Neural progenitor cell (in vitro differentiated cells): ENCODE measurements at regions not wholly inside any gene's neighbourhood (a gene's known extent, or its start where the extent isn't known, plus 50 kb on each side); places are given as distances from the start of the nearest gene placed in this dataset.
A peak's percentile ranks its signal among the peaks of the same experiment; 100 is the strongest.

ENCODE experiments used
- DNase-seq: peaks from one replicate; pipeline ENCODE4 v3.0.0-alpha.2; 2016; ENCODE audit warnings: low spot score
- H2AFZ ChIP-seq: fragments of 200-600 bp; sonication (generic); replicated peaks from 2 replicates; pipeline ENCODE4 v1.6.1; 2016; ENCODE audit warnings: antibody characterized with exemption
- H3F3A ChIP-seq: fragments of 200-600 bp; sonication (generic); 2 replicates; pipeline ENCODE4 v1.6.1; 2016; ENCODE audit warnings: antibody characterized with exemption, low read depth
- H3K27ac ChIP-seq: fragments of 200-600 bp; sonication (generic); 2 replicates; pipeline ENCODE4 v1.5.1; 2016; ENCODE audit warnings: mild to moderate bottlenecking
- H3K27me3 ChIP-seq: fragments of 200-600 bp; sonication (generic); 2 replicates; pipeline ENCODE4 v1.6.1; 2016; ENCODE audit warnings: mild to moderate bottlenecking, moderate library complexity
- H3K36me3 ChIP-seq: fragments of 200-600 bp; sonication (generic); 2 replicates; pipeline ENCODE4 v1.5.1; 2016
- H3K4me1 ChIP-seq: fragments of 200-600 bp; sonication (generic); 2 replicates; pipeline ENCODE4 v1.6.1; 2016; ENCODE audit warnings: mixed run types
- H3K4me2 ChIP-seq: fragments of 200-600 bp; sonication (generic); 2 replicates; pipeline ENCODE4 v1.6.1; 2016
- H3K4me3 ChIP-seq: fragments of 200-600 bp; sonication (generic); 2 replicates; pipeline ENCODE4 v1.5.1; 2016
- H3K79me2 ChIP-seq: fragments of 200-600 bp; sonication (generic); 2 replicates; pipeline ENCODE4 v1.6.1; 2016; ENCODE audit warnings: low read depth
- H3K9ac ChIP-seq: fragments of 200-600 bp; sonication (generic); 2 replicates; pipeline ENCODE4 v1.6.1; 2016
- H3K9me3 ChIP-seq: fragments of 200-600 bp; sonication (generic); 2 replicates; pipeline ENCODE4 v1.5.1; 2016; ENCODE audit warnings: low read depth
- H4K20me1 ChIP-seq: fragments of 200-600 bp; sonication (generic); 2 replicates; pipeline ENCODE4 v1.6.1; 2016; ENCODE audit warnings: low read depth
- H3K27ac Mint-ChIP-seq: 3 replicates; pipeline ENCODE4 v1.8.0; 2021; ENCODE audit warnings: mixed read lengths
- H3K27me3 Mint-ChIP-seq: 2 replicates; pipeline ENCODE4 v1.8.0; 2022; ENCODE audit warnings: low read depth, mild to moderate bottlenecking, inconsistent platforms, moderate library complexity, mixed read lengths; ENCODE audit not compliant: insufficient read depth
- H3K36me3 Mint-ChIP-seq: 3 replicates; pipeline ENCODE4 v1.8.0; 2021; ENCODE audit warnings: mixed read lengths
- H3K4me1 Mint-ChIP-seq: 3 replicates; pipeline ENCODE4 v1.8.0; 2021; ENCODE audit warnings: mixed read lengths
- H3K4me3 Mint-ChIP-seq: 3 replicates; pipeline ENCODE4 v1.8.0; 2021; ENCODE audit warnings: mild to moderate bottlenecking, moderate library complexity, mixed read lengths
- H3K9me3 Mint-ChIP-seq: 3 replicates; pipeline ENCODE4 v1.8.0; 2020; ENCODE audit warnings: mixed read lengths
- CTCF ChIP-seq: fragments of 200-600 bp; sonication (generic); IDR thresholded peaks from 2 replicates; pipeline ENCODE4 v1.5.1; 2017; ENCODE audit warnings: antibody characterized with exemption, mild to moderate bottlenecking
- EZH2 ChIP-seq: fragments of 200-600 bp; sonication (generic); IDR thresholded peaks from 2 replicates; pipeline ENCODE4 v1.6.1; 2017; ENCODE audit warnings: antibody characterized with exemption, mild to moderate bottlenecking, moderate library complexity
- EZH2phosphoT487 ChIP-seq: fragments of 200-600 bp; sonication (generic); IDR thresholded peaks from 2 replicates; pipeline ENCODE4 v1.6.1; 2017; ENCODE audit warnings: antibody characterized with exemption

GRCh38 chr10:35925493-35925892, 283.4 kb upstream of the FZD8 start:
- H3K36me3 Mint-ChIP-seq: no peaks in the 10 kb centered on the region
- no peak overlapping the region for H3K27ac Mint-ChIP-seq
- H3F3A ChIP-seq: no peaks in the 10 kb centered on the region
- no peaks in the 10 kb centered on the region for H3K9me3 ChIP-seq
- no peak overlapping the region for H3K4me3 Mint-ChIP-seq
- H3K9ac ChIP-seq: no peak overlapping the region
- H3K27me3 Mint-ChIP-seq: no peaks in the 10 kb centered on the region
- no peak overlapping the region for H2AFZ ChIP-seq
- H4K20me1 ChIP-seq: no peaks in the 10 kb centered on the region
- no peaks in the 10 kb centered on the region for H3K27me3 ChIP-seq
- no peak for DNase-seq
- no peaks in the 10 kb centered on the region for H3K79me2 ChIP-seq
- H3K4me1 ChIP-seq: peaks cover 28% of the 10 kb centered on the region
- H3K4me2 ChIP-seq: no peak overlapping the region
- no peak overlapping the region for H3K4me3 ChIP-seq
- no peak overlapping the region for H3K27ac ChIP-seq
- peaks cover 32% of the 10 kb centered on the region for H3K4me1 Mint-ChIP-seq
- no peaks in the 10 kb centered on the region for H3K9me3 Mint-ChIP-seq
- TF ChIP-seq EZH2phosphoT487 (no peak), EZH2 (no peak), CTCF (no peak)
- no peaks in the 10 kb centered on the region for H3K36me3 ChIP-seq

GRCh38 chr10:35924759-35925158, 282.7 kb upstream of the FZD8 start:
- peaks cover 35% of the 10 kb centered on the region for H3K4me1 Mint-ChIP-seq
- H3K4me1 ChIP-seq: peaks cover 28% of the 10 kb centered on the region
- no peak overlapping the region for H3K4me3 ChIP-seq
- peak overlapping the region; percentile 6 for H2AFZ ChIP-seq
- H4K20me1 ChIP-seq: no peaks in the 10 kb centered on the region
- H3K9me3 Mint-ChIP-seq: no peaks in the 10 kb centered on the region
- H3K27me3 Mint-ChIP-seq: no peaks in the 10 kb centered on the region
- H3K27ac Mint-ChIP-seq: no peak overlapping the region
- H3K27me3 ChIP-seq: no peaks in the 10 kb centered on the region
- H3K36me3 ChIP-seq: no peaks in the 10 kb centered on the region
- no peak for TF ChIP-seq CTCF
- H3K9ac ChIP-seq: no peak overlapping the region
- no peaks in the 10 kb centered on the region for H3K79me2 ChIP-seq
- no peak for DNase-seq
- no peaks in the 10 kb centered on the region for H3K36me3 Mint-ChIP-seq
- no peaks in the 10 kb centered on the region for H3F3A ChIP-seq
- no peak overlapping the region for H3K27ac ChIP-seq
- no peak overlapping the region for H3K4me3 Mint-ChIP-seq
- H3K9me3 ChIP-seq: no peaks in the 10 kb centered on the region
- H3K4me2 ChIP-seq: peak overlapping the region; percentile 18

- no peak overlapping the region for H3K9ac ChIP-seq
- Mint-ChIP-seq H3K27me3 (peaks cover 3% of the 10 kb centered on the region), H3K27ac (no peak overlapping the region), H3K4me3 (no peak overlapping the region), H3K4me1 (peaks cover 33% of the 10 kb centered on the region), H3K9me3 (no peaks in the 10 kb centered on the region), H3K36me3 (no peaks in the 10 kb centered on the region)
- H3K4me1 ChIP-seq: peaks cover 28% of the 10 kb centered on the region
- H3K27me3 ChIP-seq: no peaks in the 10 kb centered on the region
- TF ChIP-seq CTCF (no peak), EZH2 (no peak), EZH2phosphoT487 (no peak)
- H2AFZ ChIP-seq: no peak overlapping the region
- DNase-seq: no peak
- no peaks in the 10 kb centered on the region for H3K36me3 ChIP-seq
- H3K27ac ChIP-seq: no peak overlapping the region
- H3K4me3 ChIP-seq: no peak overlapping the region
- no peaks in the 10 kb centered on the region for H3F3A ChIP-seq
- H3K4me2 ChIP-seq: no peak overlapping the region
- H3K79me2 ChIP-seq: no peaks in the 10 kb centered on the region
- no peaks in the 10 kb centered on the region for H3K9me3 ChIP-seq
- H4K20me1 ChIP-seq: no peaks in the 10 kb centered on the region
Measured at GRCh38 chr10:35922876-35923600, 280.9 kb upstream of the FZD8 start.
